Ishikawa (cell line): ENCODE measurements at regions not wholly inside any gene's neighbourhood (a gene's known extent, or its start where the extent isn't known, plus 50 kb on each side); places are given as distances from the start of the nearest gene placed in this dataset.

Experiments used
- CEBPB ChIP-seq: IDR thresholded peaks from 2 replicates; pipeline ENCODE4 v1.6.1; 2012
- CREB1 ChIP-seq: IDR thresholded peaks from 2 replicates; pipeline ENCODE4 v1.6.1; 2012; ENCODE audit warnings: low read depth
- EGR1 ChIP-seq: IDR thresholded peaks from 2 replicates; pipeline ENCODE4 v1.6.1; 2012
- EP300 ChIP-seq: IDR thresholded peaks from 2 replicates; pipeline ENCODE4 v1.6.1; 2012; ENCODE audit warnings: borderline replicate concordance
- FOXM1 ChIP-seq: IDR thresholded peaks from 2 replicates; pipeline ENCODE4 v1.6.1; 2012; ENCODE audit warnings: low read depth, borderline replicate concordance
- NFIC ChIP-seq: IDR thresholded peaks from 2 replicates; pipeline ENCODE4 v1.6.1; 2012
- RAD21 ChIP-seq: IDR thresholded peaks from 2 replicates; pipeline ENCODE4 v1.6.1; 2012; ENCODE audit warnings: low read depth
- TAF1 ChIP-seq: IDR thresholded peaks from 2 replicates; pipeline ENCODE4 v1.6.1; 2012; ENCODE audit warnings: low read depth, mild to moderate bottlenecking
- TCF12 ChIP-seq: IDR thresholded peaks from 2 replicates; pipeline ENCODE4 v1.6.1; 2012; ENCODE audit warnings: low read depth
- TEAD4 ChIP-seq: IDR thresholded peaks from 2 replicates; pipeline ENCODE4 v1.6.1; 2012
- YY1 ChIP-seq: IDR thresholded peaks from 2 replicates; pipeline ENCODE4 v1.6.1; 2012; ENCODE audit warnings: low read depth
- ZBTB7A ChIP-seq: IDR thresholded peaks from 2 replicates; pipeline ENCODE4 v1.6.1; 2012; ENCODE audit warnings: low read depth
- TF ChIP-seq, protein P1 (sequence below): IDR thresholded peaks from 2 replicates; pipeline ENCODE4 v1.6.1; 2012; ENCODE audit warnings: low read depth, mild to moderate bottlenecking
- TF ChIP-seq, protein P2 (sequence below): IDR thresholded peaks from 2 replicates; pipeline ENCODE4 v1.6.1; 2012
- TF ChIP-seq, protein P3 (sequence below): IDR thresholded peaks from 2 replicates; pipeline ENCODE4 v1.6.1; 2012

DNA sequence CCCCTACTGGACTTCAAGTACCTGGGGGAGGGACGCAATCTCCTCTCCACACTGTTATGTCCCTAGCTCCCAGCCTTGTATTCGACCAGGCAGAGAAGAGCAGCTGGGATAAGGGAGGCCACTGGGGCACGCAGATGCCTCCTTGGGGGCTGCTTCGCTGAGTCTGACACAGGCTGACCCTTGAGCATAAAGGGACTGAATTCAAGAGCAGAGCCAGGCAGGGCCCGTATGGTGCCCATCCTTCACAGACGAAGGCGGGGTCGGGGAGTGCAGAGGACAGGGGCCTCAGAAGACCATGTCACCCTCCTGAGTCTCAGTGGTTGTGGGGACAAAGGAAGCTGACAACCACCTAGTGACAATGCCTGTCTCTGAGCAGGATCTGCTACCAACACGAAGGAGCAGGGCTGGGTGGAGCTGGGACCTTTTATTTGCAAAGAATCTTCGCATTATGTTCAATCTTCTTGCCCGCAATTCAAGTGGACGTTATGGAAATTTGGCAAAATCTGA, 124.6 kb downstream of the TUBA3C start:
- TF ChIP-seq TCF12 (no peak), FOXM1 (no peak), EP300 (no peak)

DNA sequence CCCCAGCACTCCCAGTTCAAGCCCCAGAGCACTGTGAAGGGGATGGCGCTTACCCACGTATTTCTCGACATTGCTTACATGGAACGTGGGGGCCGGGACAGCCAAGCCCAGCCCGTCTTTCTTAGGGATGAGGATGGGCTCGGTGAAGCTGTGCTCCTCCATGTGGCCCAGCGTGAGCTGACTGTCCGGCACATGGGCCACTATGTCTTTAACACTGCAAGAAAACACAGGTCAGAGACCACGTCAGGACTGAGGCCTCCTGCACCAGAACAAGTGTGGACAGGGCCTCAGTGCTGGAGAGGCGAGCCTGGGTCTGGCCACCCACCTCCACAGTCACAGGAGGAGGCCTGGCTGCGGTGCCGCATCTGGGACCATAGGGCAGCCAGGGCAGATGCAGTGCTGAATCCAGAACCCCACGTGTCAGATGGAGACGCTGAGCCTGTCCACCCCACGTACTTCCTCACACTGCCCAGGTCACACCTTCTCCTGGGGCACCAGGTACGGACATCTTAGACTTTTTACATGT, 125.2 kb downstream of the TUBA3C start:
- TF ChIP-seq, protein P1, sequence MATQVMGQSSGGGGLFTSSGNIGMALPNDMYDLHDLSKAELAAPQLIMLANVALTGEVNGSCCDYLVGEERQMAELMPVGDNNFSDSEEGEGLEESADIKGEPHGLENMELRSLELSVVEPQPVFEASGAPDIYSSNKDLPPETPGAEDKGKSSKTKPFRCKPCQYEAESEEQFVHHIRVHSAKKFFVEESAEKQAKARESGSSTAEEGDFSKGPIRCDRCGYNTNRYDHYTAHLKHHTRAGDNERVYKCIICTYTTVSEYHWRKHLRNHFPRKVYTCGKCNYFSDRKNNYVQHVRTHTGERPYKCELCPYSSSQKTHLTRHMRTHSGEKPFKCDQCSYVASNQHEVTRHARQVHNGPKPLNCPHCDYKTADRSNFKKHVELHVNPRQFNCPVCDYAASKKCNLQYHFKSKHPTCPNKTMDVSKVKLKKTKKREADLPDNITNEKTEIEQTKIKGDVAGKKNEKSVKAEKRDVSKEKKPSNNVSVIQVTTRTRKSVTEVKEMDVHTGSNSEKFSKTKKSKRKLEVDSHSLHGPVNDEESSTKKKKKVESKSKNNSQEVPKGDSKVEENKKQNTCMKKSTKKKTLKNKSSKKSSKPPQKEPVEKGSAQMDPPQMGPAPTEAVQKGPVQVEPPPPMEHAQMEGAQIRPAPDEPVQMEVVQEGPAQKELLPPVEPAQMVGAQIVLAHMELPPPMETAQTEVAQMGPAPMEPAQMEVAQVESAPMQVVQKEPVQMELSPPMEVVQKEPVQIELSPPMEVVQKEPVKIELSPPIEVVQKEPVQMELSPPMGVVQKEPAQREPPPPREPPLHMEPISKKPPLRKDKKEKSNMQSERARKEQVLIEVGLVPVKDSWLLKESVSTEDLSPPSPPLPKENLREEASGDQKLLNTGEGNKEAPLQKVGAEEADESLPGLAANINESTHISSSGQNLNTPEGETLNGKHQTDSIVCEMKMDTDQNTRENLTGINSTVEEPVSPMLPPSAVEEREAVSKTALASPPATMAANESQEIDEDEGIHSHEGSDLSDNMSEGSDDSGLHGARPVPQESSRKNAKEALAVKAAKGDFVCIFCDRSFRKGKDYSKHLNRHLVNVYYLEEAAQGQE, result no peak
- TF ChIP-seq EP300, result no peak
- TF ChIP-seq EGR1, result no peak
- TF ChIP-seq TAF1, result no peak
- TF ChIP-seq ZBTB7A, result no peak
- no peak for TF ChIP-seq YY1

DNA sequence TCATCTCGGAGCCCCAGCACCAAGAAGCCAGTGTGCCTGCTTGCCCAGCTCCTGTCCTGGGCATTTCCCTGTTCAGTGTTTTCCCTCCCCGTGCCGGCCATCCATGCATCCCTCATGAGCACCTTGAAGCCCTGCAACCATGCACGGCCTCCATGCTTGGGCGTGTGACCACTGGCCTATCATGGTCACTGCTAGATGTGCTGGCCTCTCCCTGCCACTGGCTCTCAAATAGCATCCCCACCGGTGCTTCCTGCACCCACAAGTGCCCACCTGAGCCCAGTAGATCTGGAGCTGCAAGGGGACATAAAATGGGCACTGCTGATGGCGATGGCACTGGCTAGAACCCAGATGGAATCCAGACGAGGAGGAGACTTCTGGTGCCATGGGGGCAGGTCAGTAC, 126.0 kb downstream of the TUBA3C start:
- no peak for TF ChIP-seq EP300
- TF ChIP-seq ZBTB7A, result no peak
- TF ChIP-seq RAD21, result no peak
- TF ChIP-seq, protein P1, result no peak
- no peak for TF ChIP-seq YY1
- no peak for TF ChIP-seq TAF1
- no peak for TF ChIP-seq CREB1
- TF ChIP-seq, protein P2, sequence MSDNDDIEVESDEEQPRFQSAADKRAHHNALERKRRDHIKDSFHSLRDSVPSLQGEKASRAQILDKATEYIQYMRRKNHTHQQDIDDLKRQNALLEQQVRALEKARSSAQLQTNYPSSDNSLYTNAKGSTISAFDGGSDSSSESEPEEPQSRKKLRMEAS, result no peak
- no peak for TF ChIP-seq FOXM1
- no peak for TF ChIP-seq NFIC

DNA sequence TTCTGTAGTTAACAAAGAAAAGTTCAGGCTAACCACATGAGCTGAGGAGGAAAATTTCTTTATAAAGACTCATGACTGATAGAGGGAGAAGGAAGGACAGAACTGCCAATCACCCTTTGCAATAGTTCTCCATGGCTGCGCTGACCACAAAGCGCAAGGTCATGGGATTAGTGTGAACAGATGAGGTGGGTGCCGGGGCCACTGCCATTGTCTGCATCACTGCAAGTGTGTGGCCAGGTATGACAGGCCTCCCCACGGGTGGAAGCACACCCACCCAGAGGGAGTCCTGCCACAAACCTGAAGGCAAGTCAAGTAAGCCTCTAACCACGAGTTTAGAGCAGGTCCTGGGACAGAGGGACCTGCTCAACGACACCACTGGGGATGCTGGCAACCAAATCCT, 128.1 kb downstream of the TUBA3C start:
- TF ChIP-seq RAD21 (no peak), EGR1 (no peak), CREB1 (no peak), EP300 (no peak), TEAD4 (no peak), YY1 (no peak), CEBPB (no peak), TCF12 (no peak), TAF1 (no peak), NFIC (no peak)
- TF ChIP-seq, protein P2, result no peak
- TF ChIP-seq, protein P3, sequence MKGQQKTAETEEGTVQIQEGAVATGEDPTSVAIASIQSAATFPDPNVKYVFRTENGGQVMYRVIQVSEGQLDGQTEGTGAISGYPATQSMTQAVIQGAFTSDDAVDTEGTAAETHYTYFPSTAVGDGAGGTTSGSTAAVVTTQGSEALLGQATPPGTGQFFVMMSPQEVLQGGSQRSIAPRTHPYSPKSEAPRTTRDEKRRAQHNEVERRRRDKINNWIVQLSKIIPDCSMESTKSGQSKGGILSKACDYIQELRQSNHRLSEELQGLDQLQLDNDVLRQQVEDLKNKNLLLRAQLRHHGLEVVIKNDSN, result no peak

DNA sequence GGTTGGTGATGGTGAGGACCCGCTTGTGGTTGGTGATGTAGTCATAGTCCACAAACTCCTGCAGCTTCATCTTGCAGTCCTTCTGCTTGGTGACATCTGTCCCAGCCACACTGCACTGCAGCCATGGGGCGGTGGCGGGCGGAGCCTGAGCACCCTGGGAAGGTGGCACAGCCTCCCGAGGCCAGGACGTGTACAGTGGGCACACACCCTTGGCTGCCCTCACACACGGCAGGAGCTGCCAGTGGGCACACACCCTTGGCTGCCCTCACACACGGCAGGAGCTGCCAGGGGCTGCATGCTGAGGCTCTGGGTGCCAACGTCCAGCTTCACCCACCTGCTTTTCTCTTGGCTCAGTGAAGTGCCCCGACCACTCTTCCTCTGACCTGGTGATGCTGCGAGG, 128.7 kb downstream of the TUBA3C start:
- TF ChIP-seq, protein P3, result no peak
- no peak for TF ChIP-seq CEBPB

DNA sequence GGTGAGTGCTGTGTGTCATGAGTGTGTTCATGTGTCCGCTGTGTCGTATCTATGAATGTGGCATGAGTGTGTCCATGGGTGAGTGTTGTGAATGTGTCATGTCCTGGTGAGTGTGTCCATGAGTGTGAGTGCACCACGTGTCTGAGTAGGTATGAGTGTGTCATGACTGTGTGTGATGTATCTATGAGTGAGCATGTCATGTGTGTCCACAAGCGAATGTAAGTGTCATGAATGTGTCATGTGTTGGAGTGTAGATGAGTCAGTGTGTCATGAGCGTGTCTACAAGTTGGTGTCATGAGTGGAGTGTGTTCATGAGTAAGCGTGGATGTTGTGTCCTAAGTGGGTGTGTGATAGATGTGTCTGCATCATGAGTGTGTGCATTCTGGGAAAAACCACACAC, 129.4 kb downstream of the TUBA3C start:
- TF ChIP-seq TAF1, result no peak

DNA sequence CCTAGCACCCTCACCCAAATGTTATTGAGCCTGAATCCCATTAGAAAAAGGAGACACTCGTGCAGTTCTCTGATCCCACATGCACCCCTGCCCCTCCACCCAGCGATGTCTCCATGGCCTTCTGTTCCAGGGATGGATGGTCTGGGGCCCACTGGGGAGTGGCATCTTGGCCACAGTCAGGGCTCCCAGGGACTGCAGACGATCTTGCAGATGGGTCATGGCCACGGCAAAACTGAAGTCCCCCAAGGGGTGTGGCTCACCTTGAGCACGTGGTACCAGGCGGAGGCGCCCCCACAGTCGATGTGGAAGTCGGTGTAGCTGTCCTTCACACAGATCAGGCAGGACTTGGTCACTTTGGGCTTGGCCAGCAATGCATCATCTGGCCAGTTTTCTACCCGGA, 130.7 kb downstream of the TUBA3C start:
- TF ChIP-seq, protein P3, result no peak
- no peak for TF ChIP-seq TAF1
- TF ChIP-seq NFIC, result no peak
- TF ChIP-seq, protein P2, result no peak
